Uterus (tissue), 3 donors: ENCODE measurements at regions not wholly inside any gene's neighbourhood (a gene's known extent, or its start where the extent isn't known, plus 50 kb on each side); places are given as distances from the start of the nearest gene placed in this dataset.

Experiments used
- DNase-seq, 2 donors: peaks; one replicate each; pipeline ENCODE4 v3.0.0-alpha.2; 2019 to 2020
- H3K27ac ChIP-seq, 2 donors: fragments of 200-600 bp; sonication (generic); 1 replicate in 1 of 2; 2 replicates in 1 of 2; pipeline ENCODE4 v1.5.1; 2016 to 2018
- H3K27me3 ChIP-seq, 2 donors: fragments of 200-600 bp; sonication (generic); one replicate each; pipeline ENCODE4 v1.5.1; 2018 to 2019; ENCODE audit warnings: control low read depth in 1 of 2
- H3K36me3 ChIP-seq, 2 donors: fragments of 200-600 bp; sonication (generic); one replicate each; pipeline ENCODE4 v1.5.1; 2019; ENCODE audit warnings: control low read depth in 1 of 2
- H3K4me1 ChIP-seq, 2 donors: fragments of 200-600 bp; sonication (generic); one replicate each; pipeline ENCODE4 v1.5.1; 2018 to 2019; ENCODE audit warnings: control low read depth in 1 of 2
- H3K4me3 ChIP-seq, 2 donors: fragments of 200-600 bp; sonication (generic); 1 replicate in 1 of 2; 2 replicates in 1 of 2; pipeline ENCODE4 v1.5.1; 2018 to 2019; ENCODE audit warnings: mild to moderate bottlenecking in 1 of 2
- H3K9me3 ChIP-seq, 2 donors: fragments of 200-600 bp; sonication (generic); one replicate each; pipeline ENCODE4 v1.5.1; 2019; ENCODE audit warnings: control low read depth in 1 of 2
- POLR2A ChIP-seq, 2 donors: fragments of 450-650 bp; IDR thresholded peaks; one replicate each; pipeline ENCODE4 v1.6.1; 2016; ENCODE audit warnings: antibody characterized with exemption in 2 of 2, mild to moderate bottlenecking in 1 of 2, moderate library complexity in 1 of 2
- intact Hi-C: fragments of 100-400 bp; cut with DNase I; formaldehyde crosslinking; loops from one replicate; pipeline ENCODE4 v1.15.1; 2023; ENCODE audit warnings: low total_unique reads
- TF ChIP-seq, protein P1 (sequence below), 4 experiments: fragments of 200-600 bp in 2 of 4; fragments of 450-650 bp in 2 of 4; sonication (generic) in 2 of 4; IDR thresholded peaks; one replicate each; pipeline ENCODE4 v1.5.1; 2016 to 2019; ENCODE audit warnings: antibody characterized with exemption in 4 of 4, mild to moderate bottlenecking in 2 of 4, moderate library complexity in 1 of 4
- donor health status: DM: yes; HTN: yes; CAD: no.

DNA sequence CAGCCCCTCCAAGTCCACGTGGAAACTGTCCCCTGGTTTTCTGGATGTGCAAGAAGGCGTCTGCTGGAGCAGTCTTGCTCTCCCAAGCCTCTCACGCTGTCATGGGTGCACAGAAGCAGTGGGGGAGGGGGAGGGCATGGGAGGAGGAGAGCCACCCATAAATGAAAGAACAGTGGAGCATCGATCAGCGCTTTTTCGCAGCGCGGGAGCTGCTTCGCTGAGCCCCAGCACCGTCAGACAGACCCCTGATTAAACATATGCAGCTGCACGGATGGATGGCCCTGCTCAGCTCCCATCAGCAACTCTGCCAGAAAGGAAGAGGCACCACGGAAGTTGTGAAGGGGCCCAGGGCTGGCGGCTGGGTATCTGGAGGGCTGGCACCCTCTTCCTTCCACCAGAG is 264.9 kb downstream of the UQCRFS1 start:
- no peaks in the 10 kb centered on the region for H3K4me1 ChIP-seq
- H3K27ac ChIP-seq: no peak overlapping the region
- H3K9me3 ChIP-seq: no peaks in the 10 kb centered on the region
- H3K27me3 ChIP-seq: no peaks in the 10 kb centered on the region
- H3K36me3 ChIP-seq: no peaks in the 10 kb centered on the region
- TF ChIP-seq, protein P1, sequence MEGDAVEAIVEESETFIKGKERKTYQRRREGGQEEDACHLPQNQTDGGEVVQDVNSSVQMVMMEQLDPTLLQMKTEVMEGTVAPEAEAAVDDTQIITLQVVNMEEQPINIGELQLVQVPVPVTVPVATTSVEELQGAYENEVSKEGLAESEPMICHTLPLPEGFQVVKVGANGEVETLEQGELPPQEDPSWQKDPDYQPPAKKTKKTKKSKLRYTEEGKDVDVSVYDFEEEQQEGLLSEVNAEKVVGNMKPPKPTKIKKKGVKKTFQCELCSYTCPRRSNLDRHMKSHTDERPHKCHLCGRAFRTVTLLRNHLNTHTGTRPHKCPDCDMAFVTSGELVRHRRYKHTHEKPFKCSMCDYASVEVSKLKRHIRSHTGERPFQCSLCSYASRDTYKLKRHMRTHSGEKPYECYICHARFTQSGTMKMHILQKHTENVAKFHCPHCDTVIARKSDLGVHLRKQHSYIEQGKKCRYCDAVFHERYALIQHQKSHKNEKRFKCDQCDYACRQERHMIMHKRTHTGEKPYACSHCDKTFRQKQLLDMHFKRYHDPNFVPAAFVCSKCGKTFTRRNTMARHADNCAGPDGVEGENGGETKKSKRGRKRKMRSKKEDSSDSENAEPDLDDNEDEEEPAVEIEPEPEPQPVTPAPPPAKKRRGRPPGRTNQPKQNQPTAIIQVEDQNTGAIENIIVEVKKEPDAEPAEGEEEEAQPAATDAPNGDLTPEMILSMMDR (IDR thresholded peaks at IDR 0.05): no peak
- no peak for TF ChIP-seq POLR2A (IDR thresholded peaks at IDR 0.05)
- intact Hi-C loops: no loop called here
- no peak overlapping the region for H3K4me3 ChIP-seq
- DNase-seq: no peak

DNA sequence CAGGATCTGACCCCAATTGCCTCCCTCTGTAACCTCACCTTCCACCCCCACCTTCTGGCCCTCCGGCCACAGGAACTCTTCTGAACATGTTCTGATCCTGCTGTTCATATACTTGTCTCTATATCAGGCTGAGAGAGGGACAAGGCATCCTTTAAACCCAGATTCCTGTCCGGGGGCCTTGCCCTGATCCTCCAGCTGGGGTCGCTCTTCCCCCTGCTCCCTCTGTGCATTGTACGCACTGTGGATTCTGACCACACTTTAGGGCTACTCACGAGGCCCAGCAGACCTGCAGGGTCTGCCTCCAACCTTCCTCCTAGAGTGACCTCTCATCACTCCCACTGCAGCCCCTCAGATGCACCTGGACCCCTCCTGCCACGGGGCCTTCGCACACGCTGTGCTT is 269.3 kb downstream of the UQCRFS1 start:
- Histone ChIP-seq H3K27ac (no peak overlapping the region), H3K4me3 (no peak overlapping the region), H3K4me1 (no peaks in the 10 kb centered on the region), H3K9me3 (no peaks in the 10 kb centered on the region), H3K27me3 (no peaks in the 10 kb centered on the region), H3K36me3 (no peaks in the 10 kb centered on the region)
- intact Hi-C loops: no loop called here
- DNase-seq: no peak
- TF ChIP-seq, protein P1 (IDR thresholded peaks at IDR 0.05): no peak
- TF ChIP-seq POLR2A (IDR thresholded peaks at IDR 0.05): no peak

GRCh38 chr19:28941833-28942232 is 271.1 kb downstream of the UQCRFS1 start:
- DNase-seq: no peak

GRCh38 chr19:28940751-28941500 is 272.0 kb downstream of the UQCRFS1 start:
- Histone ChIP-seq H3K36me3 (no peaks in the 10 kb centered on the region), H3K27ac (no peak overlapping the region), H3K4me3 (no peak overlapping the region), H3K27me3 (no peaks in the 10 kb centered on the region), H3K4me1 (no peaks in the 10 kb centered on the region), H3K9me3 (no peaks in the 10 kb centered on the region)
- DNase-seq: no peak
- intact Hi-C loops: no loop called here
- no peak for TF ChIP-seq POLR2A (IDR thresholded peaks at IDR 0.05)
- TF ChIP-seq, protein P1 (IDR thresholded peaks at IDR 0.05): no peak

More at GRCh38 chr19:28941833-28942232, 271.1 kb downstream of the UQCRFS1 start:
- no peaks in the 10 kb centered on the region for H3K4me1 ChIP-seq
- no peak overlapping the region for H3K27ac ChIP-seq
- H3K27me3 ChIP-seq: no peaks in the 10 kb centered on the region
- H3K9me3 ChIP-seq: no peaks in the 10 kb centered on the region
- no peak for TF ChIP-seq POLR2A (IDR thresholded peaks at IDR 0.05)
- TF ChIP-seq, protein P1 (IDR thresholded peaks at IDR 0.05): no peak
- H3K36me3 ChIP-seq: no peaks in the 10 kb centered on the region
- no peak overlapping the region for H3K4me3 ChIP-seq
- intact Hi-C loops: no loop called here

DNA sequence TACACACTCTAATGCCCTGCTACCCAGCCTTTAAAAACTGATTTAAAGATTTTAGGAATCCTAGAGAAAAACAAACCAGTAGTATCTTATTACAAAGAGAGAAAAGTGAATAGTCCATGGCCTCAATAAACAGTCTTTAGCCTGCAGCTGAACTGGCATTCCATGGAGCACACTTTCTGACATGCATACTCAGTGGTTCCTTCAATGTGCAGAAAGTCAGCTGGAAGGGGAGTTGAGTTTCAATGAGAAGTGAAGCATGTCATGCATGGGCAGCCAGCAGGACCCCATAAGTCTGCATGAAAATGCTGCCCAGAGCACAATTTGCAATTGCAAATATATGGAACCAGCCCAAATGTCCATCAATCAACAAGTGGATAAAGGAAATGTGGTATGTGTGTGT is 273.7 kb downstream of the UQCRFS1 start:
- intact Hi-C loops: no loop called here
- Histone ChIP-seq H3K36me3 (no peaks in the 10 kb centered on the region), H3K4me3 (no peak overlapping the region), H3K4me1 (no peaks in the 10 kb centered on the region), H3K27ac (no peak overlapping the region), H3K27me3 (no peaks in the 10 kb centered on the region), H3K9me3 (no peaks in the 10 kb centered on the region)
- TF ChIP-seq, protein P1 (IDR thresholded peaks at IDR 0.05): no peak
- no peak for TF ChIP-seq POLR2A (IDR thresholded peaks at IDR 0.05)
- DNase-seq: no peak
